Natural killer cell treated with Interleukin-12 subunit alpha and Interleukin-12 subunit beta and Interleukin-15 and Interleukin-18, amount 100 ng/mL, for 72 hours (primary cell): ENCODE measurements at regions not wholly inside any gene's neighbourhood (a gene's known extent, or its start where the extent isn't known, plus 50 kb on each side); places are given as distances from the start of the nearest gene placed in this dataset.
"Not testable (repeated sequence)": the region's sequence is repeated elsewhere in the genome, so short reads cannot be mapped to it uniquely, and the experiment has no call there.

Experiments used
- ATAC-seq, 2 donors: fragments of 150-1000 bp; cut with Tn5 transposase in 1 of 2; sonication (Bioruptor Pico), chemical (Tn5 transposase) in 1 of 2; 2 replicates each; pipeline ENCODE4 v1.10.0; 2021
- DNase-seq: peaks from one replicate; pipeline ENCODE4 v3.0.0; 2022; ENCODE audit warnings: low spot score
- H3K27ac Mint-ChIP-seq, 2 donors: 1 replicate in 1 of 2; 2 replicates in 1 of 2; pipeline ENCODE4 v1.8.0; 2022; ENCODE audit warnings: mixed read lengths in 2 of 2, mild to moderate bottlenecking in 1 of 2, moderate library complexity in 1 of 2
- H3K27me3 Mint-ChIP-seq, 2 donors: 1 replicate in 1 of 2; 2 replicates in 1 of 2; pipeline ENCODE4 v1.8.0; 2022; ENCODE audit warnings: mixed read lengths in 2 of 2
- H3K36me3 Mint-ChIP-seq: one replicate; pipeline ENCODE4 v1.8.0; 2022; ENCODE audit warnings: mixed read lengths
- H3K4me1 Mint-ChIP-seq, 2 donors: 1 replicate in 1 of 2; 2 replicates in 1 of 2; pipeline ENCODE4 v1.8.0; 2022; ENCODE audit warnings: low read depth in 2 of 2, mixed read lengths in 2 of 2, mild to moderate bottlenecking in 1 of 2
- H3K4me3 Mint-ChIP-seq: one replicate; pipeline ENCODE4 v1.8.0; 2022; ENCODE audit warnings: mixed read lengths
- H3K9me3 Mint-ChIP-seq: 2 replicates; pipeline ENCODE4 v1.8.0; 2022; ENCODE audit warnings: mixed read lengths

DNA sequence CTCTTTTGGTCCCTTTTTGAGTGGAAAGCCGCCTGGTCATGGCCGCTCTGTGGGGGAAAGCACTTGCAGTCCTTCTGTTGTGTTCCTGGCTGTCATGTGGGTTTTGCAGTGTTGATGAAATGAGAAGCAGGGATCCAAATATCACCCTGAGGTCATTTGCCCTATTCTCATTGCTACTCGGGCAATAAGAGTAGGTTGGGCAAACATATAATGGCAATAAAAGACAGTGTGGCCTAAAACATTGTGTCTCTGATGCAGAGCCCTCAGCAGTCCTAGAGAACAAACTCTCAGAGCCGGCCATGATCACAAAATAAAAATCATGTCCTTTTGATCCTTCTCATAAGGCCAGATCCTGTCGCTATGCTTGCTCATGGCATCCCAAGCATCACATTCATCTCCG is 361.1 kb upstream of the KLF4 start:
- no peak overlapping the region for H3K27ac Mint-ChIP-seq
- ATAC-seq, result no peak
- H3K27me3 Mint-ChIP-seq, result no peaks in the 10 kb centered on the region

GRCh38 chr9:107847978-107848964 is 358.7 kb upstream of the KLF4 start:
- Mint-ChIP-seq H3K4me1 (no peaks in the 10 kb centered on the region), H3K27ac (no peak overlapping the region), H3K4me3 (no peak overlapping the region)

More for the DNA sequence above, 361.1 kb upstream of the KLF4 start:
- H3K4me1 Mint-ChIP-seq, result no peaks in the 10 kb centered on the region
- peaks cover 4% of the 10 kb centered on the region for H3K9me3 Mint-ChIP-seq
- DNase-seq, result no peak
- H3K4me3 Mint-ChIP-seq, result no peak overlapping the region
- H3K36me3 Mint-ChIP-seq, result no peaks in the 10 kb centered on the region

GRCh38 chr9:107842530-107842929 is 353.0 kb upstream of the KLF4 start:
- no peaks in the 10 kb centered on the region for H3K4me1 Mint-ChIP-seq
- ATAC-seq (no peak), DNase-seq (no peak)
- H3K4me3 Mint-ChIP-seq, result no peak overlapping the region
- no peaks in the 10 kb centered on the region for H3K36me3 Mint-ChIP-seq
- no peak overlapping the region for H3K27ac Mint-ChIP-seq
- no peaks in the 10 kb centered on the region for H3K27me3 Mint-ChIP-seq
- peaks cover 14% of the 10 kb centered on the region for H3K9me3 Mint-ChIP-seq

More at GRCh38 chr9:107847978-107848964, 358.7 kb upstream of the KLF4 start:
- peaks cover 4% of the 10 kb centered on the region for H3K9me3 Mint-ChIP-seq
- no peaks in the 10 kb centered on the region for H3K27me3 Mint-ChIP-seq
- no peaks in the 10 kb centered on the region for H3K36me3 Mint-ChIP-seq
- no peak for DNase-seq
- no peak for ATAC-seq

DNA sequence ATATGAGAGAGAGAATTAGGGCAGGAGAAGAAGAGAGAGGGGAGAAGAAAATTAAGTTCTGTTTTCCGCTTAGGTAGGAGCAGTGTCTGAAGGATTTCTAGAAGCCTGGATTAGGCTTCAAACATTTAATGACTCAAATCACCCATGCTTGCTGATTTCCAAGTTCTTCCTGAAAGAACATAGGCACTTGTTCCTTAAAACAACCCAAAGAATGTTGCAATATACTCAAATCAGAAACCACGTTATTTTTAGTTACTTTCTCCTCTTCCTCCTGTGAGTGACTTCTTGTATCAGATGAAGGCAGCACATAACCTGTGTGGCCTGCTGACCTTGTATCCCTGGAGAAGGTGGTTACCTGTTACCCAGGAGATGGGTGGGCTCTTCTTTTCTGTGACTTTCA is 351.5 kb upstream of the KLF4 start:
- Mint-ChIP-seq H3K9me3 (peaks cover 13% of the 10 kb centered on the region), H3K36me3 (no peaks in the 10 kb centered on the region), H3K4me1 (no peaks in the 10 kb centered on the region), H3K4me3 (no peak overlapping the region), H3K27ac (no peak overlapping the region), H3K27me3 (no peaks in the 10 kb centered on the region)
- ATAC-seq, result no peak
- no peak for DNase-seq

GRCh38 chr9:107839371-107839770 is 349.8 kb upstream of the KLF4 start:
- ATAC-seq (no peak), DNase-seq (no peak)
- Mint-ChIP-seq H3K9me3 (peaks cover 10% of the 10 kb centered on the region), H3K4me1 (no peaks in the 10 kb centered on the region), H3K4me3 (no peak overlapping the region), H3K27ac (no peak overlapping the region), H3K36me3 (no peaks in the 10 kb centered on the region), H3K27me3 (no peaks in the 10 kb centered on the region)

DNA sequence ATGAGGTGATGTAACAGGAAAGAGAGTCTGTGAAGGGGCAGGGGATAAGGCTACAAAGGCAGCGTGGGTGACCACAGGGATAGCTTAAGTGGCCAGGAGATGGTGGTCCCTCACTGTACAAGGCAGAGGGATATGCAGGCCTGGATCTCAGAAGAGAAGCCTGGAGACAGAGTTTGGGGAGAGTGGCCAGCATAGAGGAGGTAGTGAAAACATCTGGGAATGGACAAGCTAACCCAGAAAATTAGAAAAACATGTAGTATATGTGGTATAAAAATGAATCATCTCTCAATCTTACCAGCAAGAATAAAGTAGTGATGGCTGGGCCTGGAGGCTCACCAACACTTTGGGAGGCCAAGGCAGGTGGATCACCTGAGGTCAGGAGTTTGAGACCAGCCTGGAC is 349.2 kb upstream of the KLF4 start:
- Mint-ChIP-seq H3K4me1 (no peaks in the 10 kb centered on the region), H3K27ac (no peak overlapping the region)

DNA sequence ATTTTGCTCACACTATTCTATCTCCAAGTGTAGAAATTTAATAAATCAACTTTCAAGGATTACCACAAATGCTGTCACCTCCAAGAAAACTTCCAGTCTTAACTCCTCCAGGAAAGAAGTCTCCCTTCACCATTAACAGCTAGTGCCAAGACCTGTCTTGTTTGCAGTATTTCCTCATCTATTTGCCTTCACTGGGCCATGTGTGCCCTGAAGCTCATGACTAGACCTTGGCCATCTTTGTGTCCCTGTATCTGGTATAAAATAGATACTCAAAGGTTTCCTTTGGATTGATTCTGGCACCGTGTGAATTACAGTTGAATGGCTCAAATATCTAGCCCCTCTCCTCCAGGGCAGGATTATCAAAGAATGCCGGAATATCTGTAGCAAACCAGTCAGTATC is 346.7 kb upstream of the KLF4 start:
- Mint-ChIP-seq H3K4me3 (no peak overlapping the region), H3K9me3 (peaks cover 7% of the 10 kb centered on the region)
- no peak for ATAC-seq

More for the DNA sequence above, 349.2 kb upstream of the KLF4 start:
- Mint-ChIP-seq H3K27me3 (no peaks in the 10 kb centered on the region), H3K36me3 (no peaks in the 10 kb centered on the region), H3K4me3 (no peak overlapping the region), H3K9me3 (peaks cover 10% of the 10 kb centered on the region)
- no peak for DNase-seq
- ATAC-seq, result no peak

DNA sequence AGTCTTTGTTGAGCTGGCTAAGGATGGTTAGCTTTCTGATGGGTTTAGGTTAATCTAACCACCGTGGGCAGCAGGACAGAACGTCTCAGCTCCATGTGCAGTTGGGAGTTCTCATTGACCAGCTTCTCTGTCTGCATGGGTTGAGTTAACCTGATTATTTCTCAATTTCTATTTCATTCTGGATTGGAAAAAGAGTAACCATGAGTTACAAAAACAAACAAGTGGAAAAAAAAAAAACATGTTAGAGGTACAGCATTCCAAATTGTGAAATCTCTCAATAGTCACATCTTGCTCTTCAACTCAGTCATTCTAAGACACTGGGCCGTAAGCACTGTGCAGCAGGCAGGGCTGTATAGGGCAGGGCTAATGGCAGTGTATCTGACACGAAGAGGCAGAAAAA is 343.7 kb upstream of the KLF4 start:
- no peak for ATAC-seq
- no peak overlapping the region for H3K27ac Mint-ChIP-seq
- no peaks in the 10 kb centered on the region for H3K27me3 Mint-ChIP-seq
- DNase-seq, result no peak
- no peak overlapping the region for H3K4me3 Mint-ChIP-seq
- H3K4me1 Mint-ChIP-seq, result no peaks in the 10 kb centered on the region
- H3K9me3 Mint-ChIP-seq, result peaks cover 6% of the 10 kb centered on the region
- H3K36me3 Mint-ChIP-seq, result no peaks in the 10 kb centered on the region

More for the DNA sequence above, 346.7 kb upstream of the KLF4 start:
- H3K4me1 Mint-ChIP-seq, result no peaks in the 10 kb centered on the region
- no peaks in the 10 kb centered on the region for H3K27me3 Mint-ChIP-seq
- no peak overlapping the region for H3K27ac Mint-ChIP-seq
- DNase-seq, result no peak
- H3K36me3 Mint-ChIP-seq, result no peaks in the 10 kb centered on the region

DNA sequence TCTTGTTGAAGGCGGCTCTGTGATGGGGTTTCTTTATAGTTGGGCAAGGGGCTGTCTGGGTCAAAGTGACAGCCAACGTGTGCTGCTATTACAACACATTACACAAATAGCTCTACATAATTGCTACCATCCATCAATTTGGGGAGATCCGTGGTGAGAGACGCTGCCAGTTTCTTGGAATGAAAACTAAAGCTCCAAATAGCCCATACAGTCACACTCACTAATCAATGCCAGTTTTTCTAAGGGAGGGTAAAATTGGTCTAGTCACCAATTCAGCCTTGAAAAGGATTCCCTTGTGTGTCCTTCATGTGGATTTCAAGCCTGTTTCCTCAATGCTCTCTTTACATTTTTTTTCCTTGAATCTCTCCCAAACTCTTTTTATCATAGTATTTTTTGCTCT is 343.3 kb upstream of the KLF4 start:
- H3K36me3 Mint-ChIP-seq, result no peaks in the 10 kb centered on the region
- DNase-seq (no peak), ATAC-seq (no peak)
- no peaks in the 10 kb centered on the region for H3K27me3 Mint-ChIP-seq
- peaks cover 6% of the 10 kb centered on the region for H3K9me3 Mint-ChIP-seq
- no peaks in the 10 kb centered on the region for H3K4me1 Mint-ChIP-seq
- H3K27ac Mint-ChIP-seq, result no peak overlapping the region
- no peak overlapping the region for H3K4me3 Mint-ChIP-seq

DNA sequence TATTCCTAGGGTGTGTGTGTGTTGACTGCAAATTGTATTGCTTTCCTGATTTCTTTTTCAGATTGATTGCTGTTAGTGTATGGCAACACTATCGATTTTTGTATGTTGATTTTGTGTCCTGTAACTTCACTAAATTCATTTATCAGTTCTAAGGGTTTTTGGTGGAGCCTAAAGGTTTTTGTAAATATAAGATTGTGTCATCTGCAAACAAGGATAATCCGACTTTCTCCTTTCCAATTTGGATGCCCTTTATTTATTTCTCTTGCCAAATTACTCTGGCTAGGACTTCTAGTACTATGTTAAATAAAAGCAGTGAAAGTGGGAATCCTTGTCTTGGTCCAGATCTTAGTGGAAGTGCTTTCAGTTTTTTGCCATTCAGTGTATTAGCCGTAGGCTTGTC is 340.9 kb upstream of the KLF4 start:
- no peak overlapping the region for H3K27ac Mint-ChIP-seq
- no peaks in the 10 kb centered on the region for H3K4me1 Mint-ChIP-seq
- no peak for ATAC-seq
- H3K27me3 Mint-ChIP-seq, result no peaks in the 10 kb centered on the region
- H3K9me3 Mint-ChIP-seq, result peaks cover 6% of the 10 kb centered on the region
- no peak overlapping the region for H3K4me3 Mint-ChIP-seq
- H3K36me3 Mint-ChIP-seq, result no peaks in the 10 kb centered on the region
- DNase-seq, result no peak

GRCh38 chr9:107827884-107828283 is 338.3 kb upstream of the KLF4 start:
- no peaks in the 10 kb centered on the region for H3K27me3 Mint-ChIP-seq
- no peaks in the 10 kb centered on the region for H3K36me3 Mint-ChIP-seq

DNA sequence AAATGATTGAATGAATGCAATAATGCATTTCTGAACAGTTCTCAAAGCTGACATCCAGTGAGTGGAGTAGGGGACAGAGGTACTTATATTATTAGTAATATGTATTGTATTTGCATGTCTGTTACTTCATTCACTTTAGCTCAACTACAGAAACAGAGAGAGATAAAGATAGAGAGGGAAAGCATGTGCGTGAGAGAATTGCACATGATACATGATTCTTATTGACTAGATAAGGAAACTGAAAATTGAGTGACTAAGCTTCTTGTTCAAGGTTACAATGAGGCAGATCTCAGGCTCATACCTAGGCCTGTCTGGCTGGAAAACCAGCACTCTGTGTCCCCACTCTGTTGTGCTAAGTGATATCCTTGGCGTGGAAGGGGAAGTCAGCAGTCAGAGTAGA is 337.7 kb upstream of the KLF4 start:
- H3K27me3 Mint-ChIP-seq, result no peaks in the 10 kb centered on the region

More at GRCh38 chr9:107827884-107828283, 338.3 kb upstream of the KLF4 start:
- Mint-ChIP-seq H3K4me1 (no peaks in the 10 kb centered on the region), H3K9me3 (peaks cover 8% of the 10 kb centered on the region), H3K4me3 (no peak overlapping the region), H3K27ac (no peak overlapping the region)
- DNase-seq, result no peak
- ATAC-seq, result no peak

DNA sequence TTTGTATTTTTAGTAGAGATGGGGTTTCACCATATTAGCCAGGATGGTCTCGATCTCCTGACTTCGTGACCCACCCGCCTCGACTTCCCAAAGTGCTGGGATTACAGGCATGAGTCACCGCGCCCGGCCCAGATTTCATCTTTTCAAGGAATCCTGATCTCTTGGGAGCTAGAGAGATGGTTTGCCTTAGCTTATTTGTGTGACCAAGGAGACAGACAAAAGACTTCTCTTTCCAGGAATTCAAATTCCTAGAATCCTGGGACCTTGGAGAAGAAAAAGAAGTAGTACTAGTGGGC is 337.1 kb upstream of the KLF4 start:
- not testable (repeated sequence) for ATAC-seq, H3K4me3 Mint-ChIP-seq, H3K4me1 Mint-ChIP-seq, H3K9me3 Mint-ChIP-seq, H3K27ac Mint-ChIP-seq, H3K36me3 Mint-ChIP-seq, H3K27me3 Mint-ChIP-seq, DNase-seq

More for the DNA sequence above, 337.7 kb upstream of the KLF4 start:
- no peak overlapping the region for H3K4me3 Mint-ChIP-seq
- H3K36me3 Mint-ChIP-seq, result no peaks in the 10 kb centered on the region
- no peak overlapping the region for H3K27ac Mint-ChIP-seq
- no peaks in the 10 kb centered on the region for H3K4me1 Mint-ChIP-seq
- no peak for ATAC-seq
- H3K9me3 Mint-ChIP-seq, result peaks cover 8% of the 10 kb centered on the region
- DNase-seq, result no peak

DNA sequence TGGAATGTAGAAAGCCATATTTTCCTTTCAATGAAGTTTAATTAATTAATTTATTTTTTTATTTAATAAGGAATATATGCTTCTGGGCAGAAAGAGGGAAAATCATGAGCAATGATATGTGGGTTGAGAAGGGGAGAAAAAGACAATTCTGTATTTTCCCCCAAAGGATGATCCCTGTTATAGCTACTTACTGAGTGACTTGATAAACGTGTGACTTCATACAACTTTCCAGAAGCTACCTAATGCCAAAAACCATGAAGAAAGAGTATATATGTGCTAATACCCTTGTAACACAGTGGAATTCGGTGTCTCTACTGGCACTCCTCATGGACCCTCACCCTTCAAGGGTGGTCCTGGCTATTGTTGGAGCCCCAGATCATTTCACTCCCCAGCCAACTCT is 335.0 kb upstream of the KLF4 start:
- H3K27me3 Mint-ChIP-seq, result no peaks in the 10 kb centered on the region
- no peak overlapping the region for H3K4me3 Mint-ChIP-seq
- H3K4me1 Mint-ChIP-seq, result no peaks in the 10 kb centered on the region
- ATAC-seq (no peak), DNase-seq (no peak)
- H3K27ac Mint-ChIP-seq, result no peak overlapping the region
- peaks cover 6% of the 10 kb centered on the region for H3K9me3 Mint-ChIP-seq
- H3K36me3 Mint-ChIP-seq, result no peaks in the 10 kb centered on the region
